ENCODE measurements at regions not wholly inside any gene's neighbourhood (a gene's known extent, or its start where the extent isn't known, plus 50 kb on each side); places are given as distances from the start of the nearest gene placed in this dataset.

GRCh38 chr22:48456449-48456848 lies 1371.2 kb downstream of the BRD1 start:
- no peak for DNase-seq (ENCODE audit: low read depth in 3 of 3)

GRCh38 chr22:48453751-48454485 lies 1373.8 kb downstream of the BRD1 start:
- DNase-seq (ENCODE audit: low read depth in 3 of 3) = no peak

GRCh38 chr22:48453171-48453570 lies 1374.5 kb downstream of the BRD1 start:
- no peak for DNase-seq (ENCODE audit: low read depth in 3 of 3)

- DNase-seq (ENCODE audit: low read depth in 3 of 3) = no peak
These were observed 1374.9 kb downstream of the BRD1 start for GRCh38 chr22:48452766-48453165.

- no peak for DNase-seq (ENCODE audit: low read depth in 3 of 3)
These were observed 1375.8 kb downstream of the BRD1 start for GRCh38 chr22:48451891-48452290.

GRCh38 chr22:48450188-48450825 lies 1377.4 kb downstream of the BRD1 start:
- DNase-seq (ENCODE audit: low read depth in 3 of 3) = no peak

GRCh38 chr22:48449466-48450187 lies 1378.0 kb downstream of the BRD1 start:
- DNase-seq (ENCODE audit: low read depth in 3 of 3) = no peak

GRCh38 chr22:48448821-48449220 lies 1378.9 kb downstream of the BRD1 start:
- no peak for DNase-seq (ENCODE audit: low read depth in 3 of 3)

GRCh38 chr22:48445113-48445827 lies 1382.4 kb downstream of the BRD1 start:
- no peak for DNase-seq (ENCODE audit: low read depth in 3 of 3)

- no peak for DNase-seq (ENCODE audit: low read depth in 3 of 3)
These were observed 1383.2 kb downstream of the BRD1 start for GRCh38 chr22:48444320-48445112.

- no peak for DNase-seq (ENCODE audit: low read depth in 3 of 3)
These were observed 1384.0 kb downstream of the BRD1 start for GRCh38 chr22:48443680-48444079.

- no peak for DNase-seq (ENCODE audit: low read depth in 3 of 3)
These were observed 1385.0 kb downstream of the BRD1 start for GRCh38 chr22:48442663-48443062.

- no peak for DNase-seq (ENCODE audit: low read depth in 3 of 3)
These were observed 1386.2 kb downstream of the BRD1 start for GRCh38 chr22:48441553-48441850.

GRCh38 chr22:48440673-48441552 lies 1386.8 kb downstream of the BRD1 start:
- DNase-seq (ENCODE audit: low read depth in 3 of 3) = no peak

GRCh38 chr22:48440176-48440575 lies 1387.5 kb downstream of the BRD1 start:
- no peak for DNase-seq (ENCODE audit: low read depth in 3 of 3)

- DNase-seq (ENCODE audit: low read depth in 3 of 3) = no peak
These were observed 1388.0 kb downstream of the BRD1 start for GRCh38 chr22:48439560-48440135.

- no peak for DNase-seq (ENCODE audit: low read depth in 3 of 3)
These were observed 1388.7 kb downstream of the BRD1 start for GRCh38 chr22:48438800-48439559.

GRCh38 chr22:48438096-48438495 lies 1389.6 kb downstream of the BRD1 start:
- DNase-seq (ENCODE audit: low read depth in 3 of 3) = no peak

- DNase-seq (ENCODE audit: low read depth in 3 of 3) = no peak
These were observed 1391.3 kb downstream of the BRD1 start for GRCh38 chr22:48436201-48436931.
